Right lung (tissue), 2 donors: ENCODE measurements at regions not wholly inside any gene's neighbourhood (a gene's known extent, or its start where the extent isn't known, plus 50 kb on each side); places are given as distances from the start of the nearest gene placed in this dataset.
"Not testable (repeated sequence)": the region's sequence is repeated elsewhere in the genome, so short reads cannot be mapped to it uniquely, and the experiment has no call there.

Experiments used
- DNase-seq, 2 donors: peaks; one replicate each; pipeline ENCODE4 v3.0.0-alpha.2; 2013

DNA sequence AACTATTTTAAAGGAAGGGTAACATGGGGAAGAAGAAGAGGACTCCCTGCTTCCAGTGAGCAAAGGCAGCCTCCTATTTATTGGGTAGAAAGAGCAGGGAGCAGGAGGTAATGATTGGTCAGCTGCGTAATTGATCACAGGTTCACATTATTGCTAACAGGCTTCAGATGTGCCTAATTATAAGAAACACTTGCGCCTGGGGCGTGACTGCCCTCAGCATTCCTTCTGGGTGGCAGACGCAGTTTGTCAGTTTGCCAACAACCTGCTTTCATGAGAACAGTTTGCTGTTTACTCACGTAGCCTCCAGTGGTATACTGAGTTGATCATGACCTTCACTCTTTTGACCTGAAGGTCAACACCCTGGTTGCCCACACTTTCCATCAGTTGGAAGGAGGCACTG lies 166.0 kb upstream of the AUTS2 start:
- DNase-seq, result not testable (repeated sequence)

DNA sequence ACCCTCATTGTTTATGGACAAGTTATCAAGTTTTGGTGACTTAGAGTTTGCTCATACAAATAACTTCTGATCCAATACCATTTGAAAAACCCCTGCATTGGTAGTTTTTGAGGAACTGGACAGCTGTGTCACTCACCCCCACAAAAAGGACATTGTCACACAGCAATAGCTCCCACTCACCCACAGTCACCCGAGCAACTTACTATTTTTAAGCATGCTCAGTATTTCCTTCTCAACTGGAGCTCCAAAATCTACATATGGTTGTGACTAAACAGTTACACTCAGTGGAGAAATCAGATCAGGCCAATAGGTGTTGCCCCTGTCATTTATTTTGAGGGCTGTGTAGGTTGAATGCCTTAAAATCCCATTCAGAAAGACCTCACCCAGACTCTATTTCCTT lies 165.2 kb upstream of the AUTS2 start:
- no peak for DNase-seq

DNA sequence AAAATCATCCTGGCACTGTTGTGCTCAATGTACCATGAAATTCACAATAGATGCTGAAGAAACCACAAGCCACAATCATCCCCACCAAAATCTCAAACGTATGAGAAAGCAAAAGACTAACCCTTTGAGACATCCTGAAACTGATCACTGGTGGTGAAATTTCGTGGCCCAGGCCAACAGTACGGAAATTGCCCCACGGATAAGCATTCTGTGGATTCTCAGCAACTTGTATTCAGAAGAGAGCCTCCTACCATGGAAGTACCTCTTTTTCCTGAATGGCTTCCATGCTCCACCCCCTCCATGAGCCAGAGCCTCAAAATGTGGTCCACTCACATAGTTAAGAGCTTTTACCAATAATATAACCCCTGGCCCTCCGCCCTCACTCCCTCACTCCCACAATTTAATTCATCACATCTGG lies 163.9 kb upstream of the AUTS2 start:
- DNase-seq, result no peak

DNA sequence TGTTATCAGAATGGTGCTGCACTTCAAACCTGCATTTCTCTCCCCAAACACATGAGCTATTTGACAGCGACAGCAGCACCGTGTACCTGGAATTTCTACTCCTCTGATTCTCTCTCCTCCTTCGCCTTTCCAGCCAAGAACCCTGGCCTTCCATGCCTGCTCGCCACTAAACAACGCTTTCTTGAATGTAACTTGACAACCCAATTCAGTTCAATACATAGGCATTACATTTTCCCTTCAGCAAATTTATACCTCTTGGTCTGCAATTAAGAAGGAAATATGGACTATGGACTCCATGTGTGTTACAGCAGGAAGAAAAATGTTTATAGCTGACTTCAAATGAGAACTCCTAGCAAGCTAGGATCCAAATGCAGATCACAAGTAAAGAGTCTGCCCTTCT lies 162.6 kb upstream of the AUTS2 start:
- DNase-seq, result no peak

DNA sequence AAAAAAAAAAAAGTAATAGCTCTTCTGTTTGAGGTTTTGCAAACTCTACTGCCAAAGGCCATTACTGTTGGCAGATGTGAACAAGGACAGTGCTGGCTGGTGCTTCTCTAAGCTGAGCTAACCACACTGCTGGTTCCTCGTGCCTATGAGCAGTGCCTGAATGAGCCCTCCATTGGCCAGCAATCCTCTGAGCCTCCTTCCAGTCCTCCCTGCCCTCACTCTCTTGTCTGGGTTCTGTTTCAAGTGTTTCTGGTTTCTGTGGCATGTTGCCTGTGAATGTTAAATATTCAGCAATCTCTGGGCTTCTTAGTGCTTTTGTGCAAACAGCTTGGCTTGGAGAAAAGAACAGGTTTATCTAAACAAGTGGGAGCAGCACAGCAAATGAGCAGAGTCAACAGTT lies 161.3 kb upstream of the AUTS2 start:
- DNase-seq, result no peak

DNA sequence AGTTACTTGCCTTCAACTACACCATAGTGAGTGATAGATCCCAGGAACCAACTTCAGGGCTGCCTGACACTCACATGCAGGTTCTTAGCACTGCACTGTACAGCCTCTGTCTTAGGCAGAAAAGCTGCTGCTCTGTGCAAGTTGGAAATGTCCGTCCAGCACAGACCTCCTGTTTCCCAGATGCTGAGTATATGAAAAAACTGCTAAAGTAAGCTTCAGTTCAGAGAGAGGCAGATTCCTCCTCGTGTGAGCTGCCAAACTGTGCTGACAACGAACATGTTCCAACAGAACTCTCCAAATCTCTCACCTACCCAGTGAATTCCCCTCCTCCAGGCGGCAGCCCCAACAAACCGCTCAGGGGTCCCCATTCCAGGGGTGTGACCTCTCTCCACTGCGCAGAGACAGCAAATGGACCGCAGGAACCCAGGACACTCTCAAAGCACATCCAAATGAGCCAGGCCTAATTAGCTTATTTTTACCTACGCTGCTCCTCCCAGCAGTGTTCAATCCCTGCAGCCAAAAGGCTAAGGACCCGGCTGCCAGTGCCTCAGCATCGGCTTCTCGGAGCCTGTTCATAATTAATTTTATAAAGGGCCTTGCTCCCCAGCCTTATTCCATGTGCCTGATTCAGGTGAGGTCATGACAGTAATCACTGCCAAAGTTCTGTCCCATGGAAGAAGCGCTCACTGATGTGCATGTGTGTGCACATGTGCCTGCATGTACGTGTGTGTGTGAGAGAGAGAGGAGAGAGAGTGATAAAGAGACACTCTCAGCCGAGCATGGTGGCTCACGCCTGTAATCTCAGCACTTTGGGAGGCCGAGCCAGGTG lies 159.5 kb upstream of the AUTS2 start:
- DNase-seq, result no peak

DNA sequence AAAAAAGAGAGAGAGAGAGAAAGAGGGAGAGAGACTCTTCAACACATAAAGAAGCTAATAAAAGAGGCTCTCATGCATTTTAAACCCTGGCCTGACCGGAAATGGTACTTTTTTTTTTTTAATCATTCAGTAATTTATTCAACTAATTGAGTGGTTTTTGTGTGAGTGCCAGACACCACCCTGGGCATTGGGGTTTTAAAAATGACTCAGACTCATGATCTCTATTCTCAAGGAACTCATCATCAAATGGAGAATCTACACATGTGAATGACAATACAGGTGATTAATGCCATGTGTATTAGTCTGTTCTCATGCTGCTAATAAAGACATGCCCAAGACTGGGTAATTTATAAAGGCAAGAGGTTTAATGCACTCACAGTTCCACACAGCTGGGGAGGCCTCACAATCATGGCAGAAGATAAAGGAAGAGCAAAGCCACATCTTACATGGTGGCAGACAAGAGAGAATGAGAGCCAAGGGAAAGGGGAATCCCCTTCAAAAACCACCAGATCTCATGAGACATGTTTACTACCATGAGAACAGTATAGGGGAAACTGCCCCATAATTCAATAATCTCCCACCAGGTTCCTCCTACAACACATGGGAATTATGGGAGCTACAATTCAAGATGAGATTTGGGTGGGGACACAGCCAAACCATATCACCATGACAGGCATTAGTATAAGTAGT lies 158.5 kb upstream of the AUTS2 start:
- DNase-seq, result no peak

DNA sequence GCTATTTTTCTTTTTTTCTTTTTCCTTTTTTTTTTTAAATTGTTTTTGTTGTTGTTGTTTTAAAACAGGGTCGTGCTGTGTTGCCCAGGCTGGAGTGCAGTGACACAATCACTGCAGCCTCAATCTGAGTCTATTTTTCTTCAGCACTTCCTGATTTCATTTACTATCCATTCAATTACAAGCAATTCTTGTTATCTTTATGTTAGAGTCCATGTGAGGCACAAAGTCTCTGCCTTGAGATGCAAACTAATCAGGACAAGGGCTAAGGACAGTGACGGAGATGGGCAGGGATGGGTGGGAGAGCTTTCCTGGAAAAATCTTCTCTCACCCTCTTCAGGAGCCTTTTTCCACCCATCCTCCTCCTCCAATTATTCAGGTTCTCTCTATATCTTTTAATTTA lies 157.3 kb upstream of the AUTS2 start:
- DNase-seq, result no peak

DNA sequence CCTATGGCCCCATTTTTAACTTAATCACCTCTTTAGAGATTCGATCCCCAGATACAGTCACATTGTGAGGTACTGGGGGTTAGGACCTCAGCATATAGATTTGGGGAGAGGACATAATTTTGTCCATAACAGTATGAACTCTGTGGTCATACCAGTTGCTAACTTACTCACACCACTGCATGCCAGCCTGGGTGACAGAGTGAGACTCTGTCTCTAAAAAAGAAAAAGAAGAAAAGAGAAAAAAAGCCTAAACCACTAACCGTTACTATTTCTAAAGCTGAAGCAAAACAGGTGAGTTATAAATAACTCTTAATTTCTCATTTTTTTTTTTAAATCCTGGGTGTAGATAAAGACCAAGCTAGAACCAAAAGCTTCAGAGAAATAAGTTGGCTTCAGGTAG lies 155.1 kb upstream of the AUTS2 start:
- no peak for DNase-seq

DNA sequence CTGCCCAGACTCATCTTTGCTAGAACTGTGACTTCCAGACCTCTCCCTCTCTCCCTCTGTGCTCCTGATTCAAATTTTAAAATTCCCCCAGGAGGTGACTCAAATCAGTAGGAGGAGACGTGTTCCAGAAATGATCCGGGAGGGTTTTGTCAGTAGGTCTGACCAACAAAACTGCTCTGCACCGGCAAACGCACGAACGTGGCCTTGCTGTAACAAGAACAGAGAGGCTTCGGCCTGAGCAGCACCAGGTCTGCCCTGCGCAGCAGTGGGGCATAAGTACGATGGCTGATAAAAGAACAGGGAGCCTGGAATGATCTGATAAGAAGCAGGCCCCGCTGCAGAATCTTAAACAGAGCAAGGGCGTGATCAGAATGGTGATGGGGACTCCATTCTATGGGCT lies 152.7 kb upstream of the AUTS2 start:
- DNase-seq, result no peak

DNA sequence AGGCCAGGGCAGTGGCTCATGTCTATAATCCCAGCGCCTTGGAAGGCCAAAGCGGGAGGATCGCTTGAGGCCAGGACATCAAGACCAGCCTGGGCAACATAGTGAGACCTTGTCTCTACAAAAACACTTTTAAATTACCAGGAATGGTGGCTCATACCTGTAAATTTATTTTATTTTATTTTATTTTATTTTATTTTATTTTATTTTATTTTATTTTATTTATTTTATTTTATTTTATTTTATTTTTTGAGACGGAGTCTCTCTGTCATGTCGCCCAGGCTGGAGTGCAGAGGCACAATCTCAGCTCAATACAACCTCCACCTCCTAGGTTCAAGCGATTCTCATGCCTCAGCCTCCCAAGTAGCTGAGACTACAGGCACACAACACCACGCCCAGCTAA lies 152.1 kb upstream of the AUTS2 start:
- DNase-seq, result not testable (repeated sequence)

DNA sequence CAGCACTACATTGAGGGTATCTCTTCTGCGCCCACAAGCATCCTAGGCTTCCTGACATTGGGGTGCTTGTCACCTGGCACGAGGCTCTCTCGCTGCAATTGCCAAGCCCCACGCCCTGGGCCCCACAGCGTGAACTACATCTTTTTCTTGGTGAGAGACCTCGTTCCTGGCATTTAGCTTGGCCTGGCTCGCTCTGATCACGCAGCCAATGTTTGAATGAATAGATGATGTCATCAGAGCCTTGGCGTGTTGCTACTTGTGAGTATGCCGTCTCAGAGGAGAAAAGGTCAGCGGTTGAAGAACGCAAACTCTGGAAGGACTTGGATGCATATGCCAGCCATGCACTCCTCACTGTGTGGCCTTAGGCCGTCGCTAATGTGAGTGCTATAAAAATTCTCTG lies 150.2 kb upstream of the AUTS2 start:
- no peak for DNase-seq

DNA sequence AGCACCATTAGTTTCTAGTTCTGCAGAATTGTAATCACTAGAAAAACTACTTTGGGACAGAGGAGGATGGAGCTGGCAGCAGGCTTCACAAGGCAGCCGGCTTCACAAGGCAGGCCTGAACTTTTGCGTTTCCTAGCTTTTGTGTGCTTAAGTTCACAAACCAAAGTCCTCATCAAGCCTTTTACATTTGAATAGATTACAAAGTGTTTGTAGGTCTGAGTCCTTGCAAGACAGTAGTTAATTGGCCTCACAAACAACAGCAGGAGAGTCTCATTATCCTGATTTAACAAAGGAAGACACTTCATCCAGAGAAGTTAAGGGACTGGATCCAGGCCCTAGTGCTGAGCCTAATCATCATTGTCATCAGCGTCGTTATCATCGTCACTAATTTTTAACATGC lies 147.8 kb upstream of the AUTS2 start:
- DNase-seq, result no peak

DNA sequence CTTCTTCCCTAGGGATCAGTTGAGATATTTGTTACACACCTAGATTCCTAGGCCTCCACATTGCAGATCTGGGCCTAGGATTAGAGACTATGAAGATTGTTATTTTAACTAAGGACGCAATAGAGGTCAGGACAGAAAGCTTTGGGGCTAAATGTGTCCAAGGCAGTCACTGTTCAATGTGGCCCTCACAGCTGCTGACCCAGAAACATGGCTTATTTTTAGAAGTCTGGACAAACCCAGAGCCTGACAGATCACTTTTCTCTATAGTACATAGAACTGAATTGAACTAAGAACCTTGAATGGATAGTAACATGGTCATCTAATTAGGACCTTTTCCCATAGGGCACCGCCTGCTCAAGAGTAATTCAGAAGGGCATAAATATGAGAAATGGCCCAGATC lies 146.6 kb upstream of the AUTS2 start:
- DNase-seq, result no peak

DNA sequence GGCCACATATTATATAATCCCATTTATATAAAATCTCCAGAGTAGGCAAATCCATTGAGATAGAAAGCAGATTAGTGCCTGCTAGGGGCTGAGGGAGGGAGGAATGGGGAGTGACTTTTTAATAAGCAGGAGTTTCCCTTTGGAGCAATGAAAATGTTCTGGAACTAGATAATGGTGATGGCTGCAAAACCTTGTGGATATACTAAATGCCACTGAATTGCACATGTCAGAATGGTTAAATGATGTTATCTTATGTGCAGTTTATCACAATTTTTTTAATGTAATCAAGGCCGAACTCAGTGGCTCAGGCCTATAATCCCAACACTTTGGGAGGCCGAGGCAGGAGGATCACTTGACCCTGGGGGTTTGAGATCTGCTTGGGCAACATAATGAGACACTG lies 145.5 kb upstream of the AUTS2 start:
- DNase-seq, result no peak

DNA sequence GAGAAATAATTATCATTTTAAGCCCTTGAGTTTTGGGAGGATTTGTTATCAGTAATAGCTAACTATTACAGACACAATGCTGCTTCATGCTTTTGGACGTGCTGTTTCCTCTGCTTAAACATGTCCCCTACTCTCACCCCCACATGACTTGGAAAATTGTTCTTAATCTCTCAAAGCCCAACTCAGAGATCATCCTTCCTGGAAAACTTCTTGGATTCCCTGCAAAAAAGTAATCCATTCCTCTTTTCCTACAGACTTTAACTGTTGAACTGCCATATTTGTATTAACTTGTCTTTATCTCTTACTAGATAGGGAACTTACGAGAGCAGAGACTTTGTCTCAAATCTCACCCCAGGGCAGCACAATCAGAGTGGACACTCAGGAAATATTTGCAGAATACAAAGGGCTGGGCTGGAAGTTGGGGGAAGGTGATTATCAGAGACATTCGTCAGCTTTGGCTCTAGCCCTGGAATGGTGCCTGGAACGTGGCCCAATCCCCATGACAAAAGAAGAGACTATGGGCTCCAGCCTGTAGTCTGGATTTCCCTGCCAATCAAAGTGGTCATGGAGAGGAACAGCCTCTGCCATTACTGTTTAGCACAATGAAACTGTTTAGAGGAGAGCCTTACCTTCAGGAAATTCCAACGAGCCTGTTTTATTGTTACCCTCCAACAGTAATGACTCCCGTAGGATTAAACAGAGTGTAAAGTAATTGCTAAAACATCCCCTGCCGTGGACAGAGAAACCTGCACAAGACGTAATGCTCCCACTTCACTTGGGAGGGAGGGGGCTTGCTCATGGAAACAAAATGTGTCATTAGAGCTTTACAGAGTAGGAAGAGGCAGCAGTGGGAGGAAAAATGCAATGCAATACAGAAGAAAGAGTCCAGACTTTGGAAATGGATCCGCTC lies 140.4 kb upstream of the AUTS2 start:
- peak; percentile 33 to 44 for DNase-seq

DNA sequence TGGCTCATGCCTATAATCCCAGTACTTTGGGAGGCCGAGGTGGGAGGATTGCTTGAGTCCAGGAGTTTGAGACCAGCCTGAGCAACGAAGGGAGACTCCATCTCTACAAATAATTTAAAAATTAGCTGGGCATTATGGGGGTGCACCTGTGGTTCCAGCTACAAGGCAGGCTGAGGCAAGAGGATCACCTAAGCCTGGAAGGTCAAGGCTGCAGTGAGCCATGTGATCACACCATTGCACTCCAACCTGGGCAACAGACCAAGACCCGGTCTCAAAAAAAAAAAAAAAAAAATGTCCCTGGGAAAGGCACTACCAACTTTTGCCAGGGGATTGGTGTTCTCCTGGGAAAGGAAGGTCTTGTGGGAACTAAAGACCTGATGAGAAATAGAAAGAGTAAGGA lies 134.2 kb upstream of the AUTS2 start:
- DNase-seq, result no peak

DNA sequence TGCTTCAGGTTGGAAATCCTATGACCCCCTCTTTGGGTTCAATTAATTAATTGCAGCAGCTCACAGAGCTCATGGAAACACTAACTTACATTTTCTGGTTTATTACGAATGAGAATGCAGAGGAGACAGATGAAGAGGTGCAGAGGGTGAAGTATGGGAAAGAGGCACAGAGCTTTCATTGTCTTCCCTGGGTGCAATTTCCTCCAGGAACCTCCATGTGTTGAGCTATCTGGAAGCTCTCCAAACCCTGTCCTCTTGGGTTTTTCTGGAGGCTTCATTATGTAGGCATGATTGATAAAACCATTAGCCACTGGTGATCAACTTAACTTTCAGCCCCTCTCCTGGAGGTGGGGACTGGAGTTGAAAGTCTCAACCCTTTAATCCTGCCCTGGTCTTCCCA lies 133.0 kb upstream of the AUTS2 start:
- DNase-seq, result no peak

DNA sequence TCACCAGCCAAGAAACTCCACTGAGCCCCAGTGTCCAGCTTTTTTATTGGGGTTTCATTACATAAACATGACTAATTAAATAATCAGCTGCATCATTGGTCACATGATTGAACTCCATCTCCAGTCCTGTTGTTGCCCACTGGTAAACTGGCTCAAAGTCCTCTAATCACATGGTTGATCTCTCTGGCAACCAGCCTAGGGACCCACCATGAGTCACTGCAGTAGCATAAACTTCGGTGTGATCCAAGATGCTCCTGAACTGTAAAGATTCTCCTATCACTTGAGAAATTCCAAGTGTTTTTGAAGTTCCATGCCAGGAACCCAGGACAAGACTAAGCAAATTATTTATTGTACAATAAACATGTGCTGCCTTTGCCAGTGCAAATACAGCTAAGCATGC lies 130.4 kb upstream of the AUTS2 start:
- DNase-seq, result no peak

DNA sequence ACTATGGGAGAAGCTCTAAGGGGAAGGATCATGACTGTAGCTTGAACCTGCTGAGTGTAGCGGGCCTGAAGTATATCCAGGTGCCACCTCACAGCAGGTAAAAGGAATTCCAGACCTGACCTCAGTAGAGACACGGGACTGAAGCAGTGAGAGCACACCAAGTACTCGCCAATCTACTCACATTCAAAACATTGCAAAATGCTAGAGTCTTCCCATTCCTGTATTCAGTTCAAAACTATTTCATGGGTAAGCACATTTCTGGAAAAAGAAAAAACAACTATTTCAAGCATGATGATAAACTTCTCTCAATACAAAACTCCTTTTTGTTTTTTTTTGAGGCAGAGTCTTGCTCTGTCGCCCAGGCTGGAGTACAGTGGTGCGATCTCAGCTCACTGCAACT lies 121.9 kb upstream of the AUTS2 start:
- peak in 1 of 2 donors; percentile 3 for DNase-seq

DNA sequence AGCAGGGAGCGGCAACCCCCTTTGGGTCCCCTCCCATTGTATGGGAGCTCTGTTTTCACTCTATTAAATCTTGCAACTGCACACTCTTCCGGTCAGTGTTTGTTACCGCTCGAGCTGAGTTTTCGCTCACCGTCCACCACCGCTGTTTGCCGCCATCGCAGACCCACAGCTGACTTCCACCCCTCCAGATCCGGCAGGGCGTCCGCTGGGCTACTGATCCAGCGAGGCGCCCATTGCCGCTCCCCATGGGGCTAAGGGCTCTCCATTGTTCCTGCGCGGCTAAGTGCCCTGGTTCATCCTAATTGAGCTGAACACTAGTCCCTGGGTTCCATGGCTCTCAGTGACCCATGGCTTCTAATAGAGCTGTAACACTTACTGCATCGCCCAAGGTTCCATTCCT lies 115.6 kb upstream of the AUTS2 start:
- DNase-seq, result no peak

DNA sequence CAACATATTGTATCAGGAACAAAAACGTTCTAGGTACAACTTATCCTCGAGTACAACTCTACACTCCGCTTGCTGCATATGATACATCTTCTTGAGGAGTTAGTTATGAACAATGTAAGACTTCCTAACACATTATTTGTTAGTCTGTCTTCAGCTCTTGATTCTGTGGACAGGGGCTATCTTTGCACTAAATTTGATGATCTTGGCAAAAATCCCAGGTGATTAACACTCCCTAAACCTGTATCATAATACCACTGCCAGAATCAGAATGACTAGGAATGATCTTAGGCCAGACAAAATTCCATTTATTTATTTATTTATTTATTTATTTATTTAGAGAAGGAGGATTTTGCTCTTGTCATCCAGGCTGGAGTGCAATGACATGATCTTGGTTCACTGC lies 108.7 kb upstream of the AUTS2 start:
- no peak for DNase-seq

DNA sequence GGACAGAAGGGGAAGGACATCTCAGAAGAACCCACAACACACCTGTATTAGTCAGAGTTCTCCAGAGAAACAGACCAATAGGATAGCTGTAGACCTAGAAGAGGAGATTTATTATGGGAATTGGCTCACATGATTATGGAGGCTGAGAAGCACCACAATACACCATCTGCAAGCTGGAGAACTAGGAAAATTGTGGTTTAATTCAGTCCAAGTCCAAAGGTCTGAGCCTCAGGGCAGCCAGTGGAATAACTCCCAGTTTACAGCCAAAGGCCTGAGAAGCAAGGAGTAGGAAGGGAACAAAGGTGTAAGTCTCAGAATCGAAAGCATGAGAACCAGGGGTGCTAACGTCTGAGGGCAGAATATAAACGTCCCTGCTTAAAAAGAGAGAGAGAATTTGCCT lies 99.6 kb upstream of the AUTS2 start:
- no peak for DNase-seq
